ENCODE measurements at regions not wholly inside any gene's neighbourhood (a gene's known extent, or its start where the extent isn't known, plus 50 kb on each side); places are given as distances from the start of the nearest gene placed in this dataset.

GRCh38 chr18:39751921-39752320 lies 2186.3 kb upstream of the CELF4 start:
- no peak for DNase-seq

GRCh38 chr18:39751161-39751560 lies 2185.6 kb upstream of the CELF4 start:
- DNase-seq = no peak

- no peak for DNase-seq
Observed at GRCh38 chr18:39749154-39749553, 2183.6 kb upstream of the CELF4 start.

- DNase-seq = no peak
Observed at GRCh38 chr18:39748727-39749126, 2183.1 kb upstream of the CELF4 start.

- no peak for DNase-seq
Observed at GRCh38 chr18:39746201-39746600, 2180.6 kb upstream of the CELF4 start.

- no peak for DNase-seq
Observed at GRCh38 chr18:39743463-39743862, 2177.9 kb upstream of the CELF4 start.

- no peak for DNase-seq
Observed at GRCh38 chr18:39741755-39742466, 2176.3 kb upstream of the CELF4 start.

GRCh38 chr18:39737869-39738268 lies 2172.3 kb upstream of the CELF4 start:
- DNase-seq = no peak

GRCh38 chr18:39732918-39733317 lies 2167.3 kb upstream of the CELF4 start:
- DNase-seq = no peak

GRCh38 chr18:39730606-39731005 lies 2165.0 kb upstream of the CELF4 start:
- DNase-seq = no peak

- no peak for DNase-seq
Observed at GRCh38 chr18:39724652-39725051, 2159.1 kb upstream of the CELF4 start.

- no peak for DNase-seq
Observed at GRCh38 chr18:39721712-39722111, 2156.1 kb upstream of the CELF4 start.

- DNase-seq = no peak
Observed at GRCh38 chr18:39713961-39714360, 2148.4 kb upstream of the CELF4 start.

- no peak for DNase-seq
Observed at GRCh38 chr18:39711701-39712100, 2146.1 kb upstream of the CELF4 start.

GRCh38 chr18:39705362-39705761 lies 2139.8 kb upstream of the CELF4 start:
- no peak for DNase-seq

GRCh38 chr18:39702888-39703287 lies 2137.3 kb upstream of the CELF4 start:
- peak; percentile 46 to 47 for DNase-seq

GRCh38 chr18:39701839-39702238 lies 2136.2 kb upstream of the CELF4 start:
- DNase-seq = no peak

GRCh38 chr18:39701055-39701783 lies 2135.6 kb upstream of the CELF4 start:
- DNase-seq = no peak

GRCh38 chr18:39699340-39699964 lies 2133.9 kb upstream of the CELF4 start:
- DNase-seq = no peak

GRCh38 chr18:39698436-39698835 lies 2132.8 kb upstream of the CELF4 start:
- DNase-seq = no peak

GRCh38 chr18:39693359-39693758 lies 2127.8 kb upstream of the CELF4 start:
- no peak for DNase-seq

GRCh38 chr18:39692367-39693015 lies 2126.9 kb upstream of the CELF4 start:
- DNase-seq = no peak

- no peak for DNase-seq
Observed at GRCh38 chr18:39685303-39685902, 2119.8 kb upstream of the CELF4 start.

Data from inflammatory macrophage treated with lipopolysaccharide for 1 hour (primary cell).